Subcutaneous abdominal adipose tissue (tissue), 5 donors: ENCODE measurements at regions not wholly inside any gene's neighbourhood (a gene's known extent, or its start where the extent isn't known, plus 50 kb on each side); places are given as distances from the start of the nearest gene placed in this dataset.

Experiments
- H3K27ac ChIP-seq: one replicate; pipeline ENCODE4 v1.7.0; 2013; ENCODE audit warnings: low read depth, mild to moderate bottlenecking, inconsistent platforms, low read length, moderate library complexity
- H3K27me3 ChIP-seq, 5 donors: one replicate each; pipeline ENCODE4 v1.7.0; 2013; ENCODE audit warnings: low read length in 5 of 5, inconsistent platforms in 1 of 5; ENCODE audit not compliant: control insufficient read depth in 5 of 5, insufficient read depth in 4 of 5
- H3K36me3 ChIP-seq, 5 donors: one replicate each; pipeline ENCODE4 v1.7.0; 2013; ENCODE audit warnings: low read length in 5 of 5; ENCODE audit not compliant: control insufficient read depth in 5 of 5, insufficient read depth in 5 of 5
- H3K4me1 ChIP-seq, 5 donors: one replicate each; pipeline ENCODE4 v1.7.0; 2013; ENCODE audit warnings: low read length in 5 of 5, mild to moderate bottlenecking in 3 of 5, moderate library complexity in 1 of 5; ENCODE audit not compliant: control insufficient read depth in 5 of 5, insufficient read depth in 5 of 5
- H3K4me3 ChIP-seq, 5 donors: one replicate each; pipeline ENCODE4 v1.7.0; 2013; ENCODE audit warnings: low read length in 5 of 5, low read depth in 1 of 5
- H3K9ac ChIP-seq, 5 donors: one replicate each; pipeline ENCODE4 v1.7.0; 2013; ENCODE audit warnings: low read length in 5 of 5, mild to moderate bottlenecking in 4 of 5, moderate library complexity in 3 of 5
- H3K9me3 ChIP-seq, 5 donors: one replicate each; pipeline ENCODE4 v1.7.0; 2013; ENCODE audit warnings: low read length in 5 of 5; ENCODE audit not compliant: control insufficient read depth in 5 of 5
- donor health status: healthy.
- donor health status: healthy.
- donor health status: healthy.
- donor health status: healthy.
- donor health status: healthy.

DNA sequence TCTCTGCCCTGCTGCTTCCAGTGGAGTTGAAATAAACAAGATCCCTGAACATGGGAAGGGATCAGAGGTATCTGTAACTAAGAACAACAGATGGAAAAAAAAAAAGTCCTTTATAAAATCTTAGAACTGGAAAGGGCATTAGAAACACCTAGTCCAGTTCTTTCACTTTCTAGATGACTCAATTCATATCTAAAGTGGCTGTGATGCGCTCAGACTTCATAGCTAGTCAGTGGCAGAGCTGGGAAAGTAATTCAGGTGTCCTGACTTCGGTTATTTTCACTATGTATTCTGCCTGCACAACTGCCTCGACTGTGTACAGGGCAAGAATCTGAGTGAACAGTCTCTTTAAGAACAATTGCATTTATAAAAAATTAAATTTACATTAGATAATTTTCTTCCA, 151.8 kb upstream of the TMTC4 start:
- H3K9ac ChIP-seq: no peak overlapping the region
- no peak overlapping the region for H3K4me3 ChIP-seq
- H3K4me1 ChIP-seq: peaks cover 0 to 24% (median 5%) of the 10 kb centered on the region in 5 donors

DNA sequence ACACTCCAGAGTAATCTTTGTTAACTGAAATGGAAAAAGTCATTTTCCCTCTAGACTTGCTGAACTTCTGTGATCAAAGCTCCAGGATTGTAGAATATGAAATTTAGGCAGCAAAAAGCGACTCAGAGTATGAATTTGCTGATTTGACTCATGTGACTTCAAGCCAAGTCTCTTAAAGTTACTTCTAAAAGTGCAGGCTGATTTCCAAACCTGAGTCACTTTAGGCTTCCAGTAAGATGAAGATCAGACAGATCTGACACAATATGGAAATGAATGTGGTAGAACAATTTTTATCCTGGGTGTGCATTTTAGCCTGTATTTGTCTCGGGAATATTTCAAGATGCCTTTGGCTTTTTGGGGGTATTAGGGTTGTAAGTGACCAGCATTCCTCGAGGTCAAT, 151.0 kb upstream of the TMTC4 start:
- Histone ChIP-seq H3K27ac (peak overlapping the region; percentile 25), H3K9ac (no peak overlapping the region), H3K4me3 (no peak overlapping the region), H3K36me3 (no peaks in the 10 kb centered on the region), H3K9me3 (peaks cover 0 to 8% (median 5%) of the 10 kb centered on the region in 5 donors), H3K27me3 (no peaks in the 10 kb centered on the region), H3K4me1 (peaks cover 0 to 24% (median 5%) of the 10 kb centered on the region in 5 donors)

More for the DNA sequence above, 151.8 kb upstream of the TMTC4 start:
- Histone ChIP-seq H3K9me3 (peaks cover 0 to 8% (median 5%) of the 10 kb centered on the region in 5 donors), H3K27ac (no peak overlapping the region), H3K36me3 (no peaks in the 10 kb centered on the region), H3K27me3 (no peaks in the 10 kb centered on the region)

DNA sequence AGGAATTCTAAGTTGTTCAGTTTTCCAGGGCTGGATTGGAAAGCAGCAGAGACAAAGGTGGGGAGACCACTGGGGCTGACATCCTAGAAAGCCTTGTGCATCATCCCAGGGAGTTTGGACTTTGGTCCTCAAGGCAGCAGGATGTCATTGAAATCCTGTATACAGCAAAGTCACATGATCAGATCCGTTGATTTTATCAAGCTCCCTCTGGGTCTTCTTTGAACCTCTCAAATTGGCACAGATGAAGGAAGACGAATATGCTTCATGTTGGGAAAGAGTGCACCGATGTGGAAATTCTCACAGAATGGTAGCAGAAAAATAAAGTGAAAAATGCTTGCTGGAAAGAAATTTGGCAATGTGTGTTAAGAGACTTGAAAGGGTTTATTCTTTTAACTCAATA, 149.8 kb upstream of the TMTC4 start:
- no peak overlapping the region for H3K4me3 ChIP-seq
- H3K27me3 ChIP-seq: no peaks in the 10 kb centered on the region
- peaks cover 0 to 8% (median 4%) of the 10 kb centered on the region in 5 donors for H3K9me3 ChIP-seq
- H3K27ac ChIP-seq: peak overlapping the region; percentile 25
- peaks cover 0 to 24% (median 5%) of the 10 kb centered on the region in 5 donors for H3K4me1 ChIP-seq
- no peaks in the 10 kb centered on the region for H3K36me3 ChIP-seq
- H3K9ac ChIP-seq: no peak overlapping the region

DNA sequence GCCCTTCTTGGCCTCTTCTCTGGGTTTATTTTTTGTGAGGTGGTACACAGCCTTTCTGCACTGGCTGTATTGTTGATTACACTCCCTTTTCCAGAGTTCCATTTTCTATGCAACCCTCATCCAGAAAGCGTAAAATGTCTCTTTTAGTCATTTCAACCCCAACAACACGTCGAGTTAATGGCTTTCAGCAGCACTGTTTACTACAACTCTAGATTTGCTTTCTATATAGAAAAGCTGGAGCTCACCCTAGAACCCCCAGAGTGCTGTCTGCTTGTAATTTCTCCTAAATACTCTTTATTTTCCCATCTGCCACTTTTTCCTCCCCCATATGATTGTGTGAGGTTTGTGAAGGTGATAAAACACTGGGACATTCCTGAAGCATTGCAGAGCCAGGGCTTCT, 148.9 kb upstream of the TMTC4 start:
- no peaks in the 10 kb centered on the region for H3K36me3 ChIP-seq
- H3K9ac ChIP-seq: no peak overlapping the region
- no peaks in the 10 kb centered on the region for H3K27me3 ChIP-seq
- no peak overlapping the region for H3K4me3 ChIP-seq
- H3K9me3 ChIP-seq: no peaks in the 10 kb centered on the region
- H3K4me1 ChIP-seq: peaks cover 0 to 24% (median 5%) of the 10 kb centered on the region in 5 donors
- H3K27ac ChIP-seq: no peak overlapping the region

DNA sequence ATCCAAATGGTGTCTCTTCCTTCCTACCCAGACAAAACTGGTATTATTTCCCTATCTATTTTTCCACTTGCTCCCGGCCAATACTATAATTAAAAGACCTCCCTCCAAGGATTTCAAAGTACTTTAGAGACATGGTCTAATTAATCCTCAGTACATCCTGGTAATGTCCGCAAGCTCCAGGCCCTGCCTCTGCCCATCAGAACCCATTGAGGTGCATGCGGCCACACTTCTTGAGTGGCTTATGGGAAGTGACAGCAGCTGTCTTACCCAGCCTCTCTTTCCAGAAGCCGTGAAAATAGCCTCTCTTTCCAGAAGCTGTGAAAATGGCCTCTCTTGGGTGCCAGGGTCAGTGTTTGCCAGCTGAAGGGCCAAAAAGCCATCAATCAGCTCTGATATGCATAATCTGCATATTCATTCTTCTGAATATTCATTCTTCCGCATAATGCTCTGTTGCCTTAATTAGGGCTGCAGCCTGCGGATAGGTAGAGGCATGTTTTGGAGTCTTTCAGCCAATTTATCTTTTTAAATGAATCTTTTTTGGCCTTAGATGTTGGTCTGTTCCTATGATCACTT, 148.4 kb upstream of the TMTC4 start:
- H3K27ac ChIP-seq: no peak overlapping the region
- no peaks in the 10 kb centered on the region for H3K9me3 ChIP-seq
- H3K4me3 ChIP-seq: no peak overlapping the region
- no peaks in the 10 kb centered on the region for H3K27me3 ChIP-seq
- no peak overlapping the region for H3K9ac ChIP-seq
- no peaks in the 10 kb centered on the region for H3K36me3 ChIP-seq
- peaks cover 0 to 24% (median 5%) of the 10 kb centered on the region in 5 donors for H3K4me1 ChIP-seq

DNA sequence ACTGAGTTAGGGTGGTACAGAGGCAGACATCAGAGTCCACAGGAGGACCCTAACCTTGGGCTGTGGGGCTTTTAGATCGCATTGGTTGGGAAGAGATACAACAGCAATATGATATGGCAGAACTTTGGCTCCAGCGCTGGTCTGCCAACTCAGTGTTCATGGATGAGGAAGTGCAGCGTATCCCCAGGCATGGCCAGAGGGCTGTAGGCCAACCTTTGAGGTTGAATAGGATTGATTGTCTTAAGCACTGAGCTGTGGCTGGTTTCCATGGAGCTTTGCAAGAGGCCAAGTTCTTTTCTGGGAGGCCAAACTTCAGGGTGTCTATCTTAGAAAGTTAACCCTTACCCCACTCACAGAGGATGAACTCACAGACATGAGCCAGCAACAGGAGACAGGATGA, 144.1 kb upstream of the TMTC4 start:
- Histone ChIP-seq H3K4me1 (peaks cover 0 to under 1% (median 0%) of the 10 kb centered on the region in 5 donors), H3K4me3 (no peak overlapping the region), H3K27ac (no peak overlapping the region), H3K36me3 (no peaks in the 10 kb centered on the region), H3K9ac (no peak overlapping the region), H3K9me3 (peaks cover 0 to 4% (median 0%) of the 10 kb centered on the region in 5 donors), H3K27me3 (no peaks in the 10 kb centered on the region)

DNA sequence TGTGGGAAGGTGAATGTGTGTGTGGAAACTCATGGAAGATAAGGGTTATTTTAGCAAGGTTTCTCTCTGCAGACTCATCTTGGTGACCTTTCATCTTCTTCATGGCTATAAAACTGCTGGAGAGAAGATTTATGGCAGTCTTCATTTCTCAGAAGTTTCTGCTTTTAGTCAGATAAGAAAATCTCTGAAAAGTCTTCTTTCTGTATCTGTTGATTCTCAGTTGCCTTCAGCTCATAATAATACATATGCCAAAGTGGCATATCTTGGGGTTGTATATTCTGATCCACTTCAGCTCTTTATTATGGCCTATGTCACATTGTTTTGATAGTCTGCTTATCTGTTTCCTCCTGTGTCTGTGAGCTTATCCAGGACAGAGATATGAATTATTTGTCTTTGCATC, 143.3 kb upstream of the TMTC4 start:
- no peak overlapping the region for H3K4me3 ChIP-seq
- H3K27me3 ChIP-seq: no peaks in the 10 kb centered on the region
- no peaks in the 10 kb centered on the region for H3K36me3 ChIP-seq
- H3K9me3 ChIP-seq: peaks cover 0 to 4% (median 0%) of the 10 kb centered on the region in 5 donors
- H3K9ac ChIP-seq: no peak overlapping the region
- peaks cover 0 to 6% (median 0%) of the 10 kb centered on the region in 5 donors for H3K4me1 ChIP-seq
- no peak overlapping the region for H3K27ac ChIP-seq

DNA sequence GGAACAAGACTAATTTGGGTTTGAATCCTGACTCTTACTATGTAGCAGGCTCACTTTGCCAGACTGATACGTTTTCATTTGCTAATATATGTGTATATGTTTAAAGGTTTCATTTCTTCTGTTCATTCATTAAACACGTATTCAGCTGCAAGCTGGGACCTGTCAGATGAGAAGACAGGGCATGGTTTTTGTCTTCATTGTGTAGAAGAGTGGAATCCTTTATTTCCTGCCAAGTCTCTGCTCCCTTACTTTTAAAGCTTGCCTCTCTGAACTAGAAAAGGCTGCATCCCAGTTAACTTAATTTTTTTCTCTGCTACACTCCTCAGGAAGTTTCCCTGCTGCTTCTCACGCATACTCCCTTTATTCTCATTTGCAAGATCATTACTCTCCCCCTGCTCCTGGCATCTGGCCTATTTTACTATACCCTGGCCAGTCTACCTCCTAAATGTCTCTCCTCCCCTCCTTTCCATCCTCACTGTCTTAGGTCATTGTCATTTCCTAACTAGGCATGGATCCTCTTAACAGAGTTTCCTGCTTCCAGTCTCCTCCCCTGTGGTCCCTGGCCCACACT, 141.0 kb upstream of the TMTC4 start:
- Histone ChIP-seq H3K27me3 (no peaks in the 10 kb centered on the region), H3K4me3 (no peak overlapping the region), H3K27ac (no peak overlapping the region), H3K36me3 (no peaks in the 10 kb centered on the region), H3K9me3 (peaks cover 0 to 4% (median 0%) of the 10 kb centered on the region in 5 donors), H3K9ac (no peak overlapping the region), H3K4me1 (peaks cover 0 to 6% (median 0%) of the 10 kb centered on the region in 5 donors)

DNA sequence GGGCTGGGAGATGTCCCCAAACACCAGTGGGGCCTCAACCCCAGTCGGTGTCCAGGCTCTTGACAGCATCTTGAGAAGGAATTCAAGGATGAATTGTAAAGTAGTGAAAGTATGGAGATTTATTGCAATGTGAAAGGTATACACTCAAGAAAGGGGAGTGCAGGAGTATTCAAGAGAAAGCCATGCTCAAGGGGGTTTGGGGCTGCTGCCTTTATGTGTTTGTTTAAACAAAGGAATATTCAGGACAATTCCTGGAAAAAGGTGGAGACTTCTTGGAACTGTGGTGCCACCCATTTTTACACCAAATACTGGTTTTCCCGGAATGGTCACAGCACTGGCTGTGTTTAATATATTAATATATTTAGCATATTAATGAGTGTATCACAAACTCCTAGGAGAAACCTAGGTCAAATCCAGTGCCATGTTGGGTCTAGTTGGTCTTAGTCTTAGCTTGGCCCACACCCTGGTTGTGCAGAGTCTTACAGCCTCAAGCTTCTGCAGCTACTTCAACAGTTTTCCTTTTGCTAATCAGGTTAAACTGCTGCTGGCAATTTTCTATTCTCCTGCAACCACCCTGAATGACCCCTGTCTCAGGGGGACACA, 138.5 kb upstream of the TMTC4 start:
- Histone ChIP-seq H3K9me3 (peaks cover 0 to 4% (median 0%) of the 10 kb centered on the region in 5 donors), H3K9ac (no peak overlapping the region), H3K4me3 (no peak overlapping the region), H3K4me1 (peaks cover 0 to 6% (median 0%) of the 10 kb centered on the region in 5 donors), H3K27ac (no peak overlapping the region), H3K36me3 (no peaks in the 10 kb centered on the region), H3K27me3 (no peaks in the 10 kb centered on the region)

DNA sequence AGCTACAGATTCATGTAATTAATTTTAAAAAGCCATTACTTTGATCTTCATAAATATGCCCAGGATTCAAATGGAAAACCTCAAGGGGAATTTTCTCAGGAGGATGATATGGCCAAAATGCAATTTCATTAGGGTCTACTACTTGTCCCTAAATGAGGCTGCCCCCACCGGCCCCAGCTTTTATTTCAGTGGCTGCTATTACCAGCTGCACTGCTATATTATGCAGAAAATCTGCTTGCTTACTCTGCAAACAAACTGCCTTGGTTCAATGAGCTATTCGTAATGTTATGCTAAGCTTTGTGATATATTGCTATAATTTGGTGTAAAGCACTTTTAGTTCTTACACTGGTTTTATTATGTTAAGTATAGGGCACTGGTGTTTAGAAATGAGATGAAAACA, 137.3 kb upstream of the TMTC4 start:
- no peak overlapping the region for H3K9ac ChIP-seq
- no peak overlapping the region for H3K27ac ChIP-seq
- peaks cover 0 to 6% (median 0%) of the 10 kb centered on the region in 5 donors for H3K4me1 ChIP-seq
- H3K27me3 ChIP-seq: no peaks in the 10 kb centered on the region
- H3K9me3 ChIP-seq: no peaks in the 10 kb centered on the region
- H3K4me3 ChIP-seq: no peak overlapping the region
- no peaks in the 10 kb centered on the region for H3K36me3 ChIP-seq
